HEK293T (cell line): ENCODE measurements at regions not wholly inside any gene's neighbourhood (a gene's known extent, or its start where the extent isn't known, plus 50 kb on each side); places are given as distances from the start of the nearest gene placed in this dataset.

Experiments
- BHLHE40 ChIP-seq: fragments of 450-650 bp; IDR thresholded peaks from 2 replicates; pipeline ENCODE4 v1.6.1; 2016; ENCODE audit warnings: mild to moderate bottlenecking, moderate library complexity, borderline replicate concordance
- ELF4 ChIP-seq: fragments of 450-650 bp; IDR thresholded peaks from 2 replicates; pipeline ENCODE4 v1.6.1; 2017; ENCODE audit warnings: antibody characterized with exemption
- FOXK2 ChIP-seq: fragments of 450-650 bp; IDR thresholded peaks from 2 replicates; pipeline ENCODE4 v1.6.1; 2016; ENCODE audit warnings: mild to moderate bottlenecking
- PKNOX1 ChIP-seq: fragments of 450-650 bp; IDR thresholded peaks from 2 replicates; pipeline ENCODE4 v1.6.1; 2016

GRCh38 chr22:49403102-49403501 is 424.6 kb downstream of the BRD1 start:
- TF ChIP-seq BHLHE40, result no peak
- TF ChIP-seq PKNOX1, result no peak
- no peak for TF ChIP-seq ELF4
- TF ChIP-seq FOXK2, result no peak
